ENCODE measurements at regions not wholly inside any gene's neighbourhood (a gene's known extent, or its start where the extent isn't known, plus 50 kb on each side); places are given as distances from the start of the nearest gene placed in this dataset.
"Not testable (repeated sequence)": the region's sequence is repeated elsewhere in the genome, so short reads cannot be mapped to it uniquely, and the experiment has no call there.

- no peak for DNase-seq
- intact Hi-C loops (cut with DNase I): no loop called here
These were observed 465.5 kb downstream of the XIRP2 start for GRCh38 chr2:167353605-167354280.

- intact Hi-C loops (cut with DNase I): no loop called here
- no peak for DNase-seq
These were observed 457.3 kb downstream of the XIRP2 start for GRCh38 chr2:167345559-167345958.

- intact Hi-C loops (cut with DNase I): no loop called here
These were observed 454.5 kb downstream of the XIRP2 start for GRCh38 chr2:167342769-167343168.

GRCh38 chr2:167340322-167340721 lies 452.0 kb downstream of the XIRP2 start:
- intact Hi-C loops (cut with DNase I): no loop called here
- no peak for DNase-seq

More at GRCh38 chr2:167342769-167343168, 454.5 kb downstream of the XIRP2 start:
- DNase-seq: no peak

- intact Hi-C loops (cut with DNase I): no loop called here
- no peak for DNase-seq
These were observed 447.9 kb downstream of the XIRP2 start for GRCh38 chr2:167336213-167336612.

GRCh38 chr2:167335541-167335992 lies 447.3 kb downstream of the XIRP2 start:
- DNase-seq: no peak
- intact Hi-C loops (cut with DNase I): no loop called here

- intact Hi-C loops (cut with DNase I): no loop called here
- DNase-seq: no peak
These were observed 446.0 kb downstream of the XIRP2 start for GRCh38 chr2:167334146-167334742.

GRCh38 chr2:167333245-167333644 lies 445.0 kb downstream of the XIRP2 start:
- no peak for DNase-seq
- intact Hi-C loops (cut with DNase I): no loop called here

GRCh38 chr2:167332358-167332757 lies 444.1 kb downstream of the XIRP2 start:
- no peak for DNase-seq
- intact Hi-C loops (cut with DNase I): no loop called here

- DNase-seq: no peak
- intact Hi-C loops (cut with DNase I): no loop called here
These were observed 443.5 kb downstream of the XIRP2 start for GRCh38 chr2:167331636-167332232.

GRCh38 chr2:167328808-167329207 lies 440.5 kb downstream of the XIRP2 start:
- intact Hi-C loops (cut with DNase I); DNase-seq: not testable (repeated sequence)

- no peak for DNase-seq
- intact Hi-C loops (cut with DNase I): no loop called here
These were observed 434.5 kb downstream of the XIRP2 start for GRCh38 chr2:167322795-167323194.

GRCh38 chr2:167318581-167318980 lies 430.3 kb downstream of the XIRP2 start:
- DNase-seq: no peak
- intact Hi-C loops (cut with DNase I): no loop called here

GRCh38 chr2:167310442-167310841 lies 422.2 kb downstream of the XIRP2 start:
- intact Hi-C loops (cut with DNase I): no loop called here
- no peak for DNase-seq
